ENCODE measurements at regions not wholly inside any gene's neighbourhood (a gene's known extent, or its start where the extent isn't known, plus 50 kb on each side); places are given as distances from the start of the nearest gene placed in this dataset.
"Not testable (repeated sequence)": the region's sequence is repeated elsewhere in the genome, so short reads cannot be mapped to it uniquely, and the experiment has no call there.

GRCh38 chr3:116519101-116519500 lies 73.8 kb upstream of the LSAMP start:
- H2BK120ac ChIP-seq (ENCODE audit: low read depth, low read length); H3K27ac ChIP-seq (ENCODE audit: insufficient read depth, low read length); H4K20me1 ChIP-seq (ENCODE audit: insufficient read depth, low read length); H3K27me3 ChIP-seq (ENCODE audit: control insufficient read depth, insufficient read depth, low read length); H2BK15ac ChIP-seq (ENCODE audit: low read depth, low read length); DNase-seq; H3K56ac ChIP-seq (ENCODE audit: extremely low read depth, insufficient read depth, low read length); H3K4ac ChIP-seq (ENCODE audit: low read depth, low read length); BruUV-seq (replicated peaks); POLR2A ChIA-PET (ENCODE audit: unreplicated experiment); H3K9ac ChIP-seq (ENCODE audit: low read depth, low read length); H3K4me2 ChIP-seq (ENCODE audit: low read depth, low read length); H2BK5ac ChIP-seq (ENCODE audit: low read depth, low read length, poor library complexity, severe bottlenecking); CTCF ChIA-PET; H3K9me3 ChIP-seq (ENCODE audit: control insufficient read depth, insufficient read depth, low read length); H4K5ac ChIP-seq (ENCODE audit: low read depth, low read length); H2AK5ac ChIP-seq (ENCODE audit: low read depth, low read length); H2AFZ ChIP-seq (replicated peaks; ENCODE audit: low read length, poor library complexity); H3K4me1 ChIP-seq (ENCODE audit: control insufficient read depth, insufficient read depth, low read length); H3K18ac ChIP-seq (ENCODE audit: low read depth, low read length); H2AK9ac ChIP-seq (replicated peaks; ENCODE audit: low read depth, low read length, poor library complexity); H3K79me1 ChIP-seq (ENCODE audit: low read depth in 1 of 2, low read length in 2 of 2); H4K91ac ChIP-seq (ENCODE audit: insufficient read depth, low read depth, low read length); H3K23ac ChIP-seq (ENCODE audit: low read depth, low read length); in situ Hi-C loops (cut with MboI; ENCODE audit: low sequenced_read_pairs); H3K36me3 ChIP-seq (ENCODE audit: control insufficient read depth, insufficient read depth, low read length); H3K14ac ChIP-seq (replicated peaks; ENCODE audit: low read depth, low read length); dilution Hi-C loops (cut with HindIII; ENCODE audit: low sequenced_read_pairs, unreplicated experiment); ATAC-seq (ENCODE audit: low read depth); intact Hi-C loops (cut with micrococcal nuclease); H2BK20ac ChIP-seq (ENCODE audit: low read depth, low read length); H3K4me3 ChIP-seq (ENCODE audit: insufficient read depth, low read depth, low read length); H4K8ac ChIP-seq (ENCODE audit: low read depth in 2 of 2, low read length in 2 of 2); H3K9me1 ChIP-seq (ENCODE audit: insufficient read depth, low read length): not testable (repeated sequence)
- no CpG with 5 or more reads among the region's 26 CpGs for WGBS, 2 experiments (ENCODE audit: extremely low coverage in 2 of 2, insufficient read length in 1 of 2)

DNA sequence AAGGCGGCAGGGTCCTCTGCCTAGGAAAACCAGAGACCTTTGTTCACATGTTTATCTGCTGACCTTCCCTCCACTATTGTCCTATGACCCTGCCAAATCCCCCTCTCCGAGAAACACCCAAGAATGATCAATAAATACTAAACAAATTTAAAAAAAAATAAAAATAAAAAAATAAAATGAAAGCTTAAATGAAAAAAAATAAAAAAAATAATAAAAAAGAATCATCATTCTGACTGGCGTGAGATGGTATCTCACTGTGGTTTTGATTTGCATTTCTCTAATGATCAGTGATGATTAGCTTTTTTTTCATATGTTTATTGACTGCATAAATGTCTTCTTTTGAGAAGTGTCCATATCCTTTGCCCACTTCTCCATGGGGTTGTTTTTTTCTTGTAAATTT lies 74.5 kb upstream of the LSAMP start:
- H3K14ac ChIP-seq (replicated peaks; ENCODE audit: low read depth, low read length); H3K4me2 ChIP-seq (ENCODE audit: low read depth, low read length); H2BK20ac ChIP-seq (ENCODE audit: low read depth, low read length); POLR2A ChIA-PET (ENCODE audit: unreplicated experiment); H3K9ac ChIP-seq (ENCODE audit: low read depth, low read length); H3K18ac ChIP-seq (ENCODE audit: low read depth, low read length); ATAC-seq (ENCODE audit: low read depth); H3K36me3 ChIP-seq (ENCODE audit: control insufficient read depth, insufficient read depth, low read length); H2BK15ac ChIP-seq (ENCODE audit: low read depth, low read length); H3K27ac ChIP-seq (ENCODE audit: insufficient read depth, low read length); H4K8ac ChIP-seq (ENCODE audit: low read depth in 2 of 2, low read length in 2 of 2); H3K4me3 ChIP-seq (ENCODE audit: insufficient read depth, low read depth, low read length); H3K27me3 ChIP-seq (ENCODE audit: control insufficient read depth, insufficient read depth, low read length); H3K56ac ChIP-seq (ENCODE audit: extremely low read depth, insufficient read depth, low read length); H4K20me1 ChIP-seq (ENCODE audit: insufficient read depth, low read length); H2AK5ac ChIP-seq (ENCODE audit: low read depth, low read length); in situ Hi-C loops (cut with MboI; ENCODE audit: low sequenced_read_pairs); H3K79me1 ChIP-seq (ENCODE audit: low read depth in 1 of 2, low read length in 2 of 2); H2BK5ac ChIP-seq (ENCODE audit: low read depth, low read length, poor library complexity, severe bottlenecking); H3K9me3 ChIP-seq (ENCODE audit: control insufficient read depth, insufficient read depth, low read length); H2AK9ac ChIP-seq (replicated peaks; ENCODE audit: low read depth, low read length, poor library complexity); H2BK120ac ChIP-seq (ENCODE audit: low read depth, low read length); H3K23ac ChIP-seq (ENCODE audit: low read depth, low read length); H4K5ac ChIP-seq (ENCODE audit: low read depth, low read length); H2AFZ ChIP-seq (replicated peaks; ENCODE audit: low read length, poor library complexity); CTCF ChIA-PET; intact Hi-C loops (cut with micrococcal nuclease); H3K9me1 ChIP-seq (ENCODE audit: insufficient read depth, low read length); dilution Hi-C loops (cut with HindIII; ENCODE audit: low sequenced_read_pairs, unreplicated experiment); H3K4me1 ChIP-seq (ENCODE audit: control insufficient read depth, insufficient read depth, low read length); BruUV-seq (replicated peaks); DNase-seq; H3K4ac ChIP-seq (ENCODE audit: low read depth, low read length); H4K91ac ChIP-seq (ENCODE audit: insufficient read depth, low read depth, low read length): not testable (repeated sequence)
- whole genome bisulfite sequencing, 2 experiments (ENCODE audit: extremely low coverage in 2 of 2, insufficient read length in 1 of 2) = no CpG with 5 or more reads among the region's 3 CpGs
